Peyer's patch (tissue), 4 donors: ENCODE measurements at regions not wholly inside any gene's neighbourhood (a gene's known extent, or its start where the extent isn't known, plus 50 kb on each side); places are given as distances from the start of the nearest gene placed in this dataset.

ENCODE experiments used
- POLR2A ChIP-seq, 2 donors: fragments of 450-650 bp; IDR thresholded peaks; one replicate each; pipeline ENCODE4 v1.5.1; 2017; ENCODE audit warnings: antibody characterized with exemption in 2 of 2, mild to moderate bottlenecking in 2 of 2, moderate library complexity in 2 of 2
- TF ChIP-seq, protein P1 (sequence below), 6 experiments: fragments of 450-650 bp in 4 of 6; fragments of 200-600 bp in 2 of 6; sonication (generic) in 1 of 6; IDR thresholded peaks; one replicate each; pipeline ENCODE4 v1.5.1; 2017 to 2019; ENCODE audit warnings: antibody characterized with exemption in 6 of 6, mild to moderate bottlenecking in 3 of 6, moderate library complexity in 1 of 6

DNA sequence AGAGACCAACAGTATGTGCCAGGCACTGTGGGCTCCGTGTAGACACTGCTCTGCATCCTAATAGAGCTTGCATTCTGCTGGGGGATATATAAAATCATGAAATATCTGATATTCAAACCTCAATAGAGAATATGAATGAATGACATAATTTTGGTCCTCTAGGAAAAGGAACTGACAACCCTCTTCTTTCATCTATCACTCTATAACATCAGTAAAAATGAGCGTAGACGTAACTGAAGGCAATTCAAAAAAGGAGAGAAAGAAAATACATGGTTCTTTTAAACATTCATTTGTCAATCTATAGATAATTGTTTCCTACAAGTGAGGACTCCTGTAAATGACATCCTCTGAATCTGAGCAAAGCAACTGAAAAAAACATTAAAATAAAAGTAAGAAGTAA is 607.4 kb upstream of the LRRN3 start:
- TF ChIP-seq, protein P1, sequence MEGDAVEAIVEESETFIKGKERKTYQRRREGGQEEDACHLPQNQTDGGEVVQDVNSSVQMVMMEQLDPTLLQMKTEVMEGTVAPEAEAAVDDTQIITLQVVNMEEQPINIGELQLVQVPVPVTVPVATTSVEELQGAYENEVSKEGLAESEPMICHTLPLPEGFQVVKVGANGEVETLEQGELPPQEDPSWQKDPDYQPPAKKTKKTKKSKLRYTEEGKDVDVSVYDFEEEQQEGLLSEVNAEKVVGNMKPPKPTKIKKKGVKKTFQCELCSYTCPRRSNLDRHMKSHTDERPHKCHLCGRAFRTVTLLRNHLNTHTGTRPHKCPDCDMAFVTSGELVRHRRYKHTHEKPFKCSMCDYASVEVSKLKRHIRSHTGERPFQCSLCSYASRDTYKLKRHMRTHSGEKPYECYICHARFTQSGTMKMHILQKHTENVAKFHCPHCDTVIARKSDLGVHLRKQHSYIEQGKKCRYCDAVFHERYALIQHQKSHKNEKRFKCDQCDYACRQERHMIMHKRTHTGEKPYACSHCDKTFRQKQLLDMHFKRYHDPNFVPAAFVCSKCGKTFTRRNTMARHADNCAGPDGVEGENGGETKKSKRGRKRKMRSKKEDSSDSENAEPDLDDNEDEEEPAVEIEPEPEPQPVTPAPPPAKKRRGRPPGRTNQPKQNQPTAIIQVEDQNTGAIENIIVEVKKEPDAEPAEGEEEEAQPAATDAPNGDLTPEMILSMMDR (IDR thresholded peaks at IDR 0.05): no peak
- TF ChIP-seq POLR2A (IDR thresholded peaks at IDR 0.05): no peak
